Breast epithelium (tissue), 3 donors: ENCODE measurements at regions not wholly inside any gene's neighbourhood (a gene's known extent, or its start where the extent isn't known, plus 50 kb on each side); places are given as distances from the start of the nearest gene placed in this dataset.

Source experiments
- POLR2A ChIP-seq: fragments of 450-650 bp; IDR thresholded peaks from one replicate; pipeline ENCODE4 v1.6.1; 2016; ENCODE audit warnings: antibody characterized with exemption, mild to moderate bottlenecking, moderate library complexity
- POLR2AphosphoS5 ChIP-seq, 3 donors: sonication (generic); formaldehyde crosslinking; IDR thresholded peaks; one replicate each; pipeline ENCODE4 v1.6.1; 2017; ENCODE audit warnings: antibody characterized with exemption in 3 of 3
- TF ChIP-seq, protein P1 (sequence below), 3 donors: fragments of 450-650 bp; IDR thresholded peaks; one replicate each; pipeline ENCODE4 v1.5.1; 2016 to 2017; ENCODE audit warnings: antibody characterized with exemption in 3 of 3, mild to moderate bottlenecking in 3 of 3, moderate library complexity in 3 of 3

- TF ChIP-seq, protein P1, sequence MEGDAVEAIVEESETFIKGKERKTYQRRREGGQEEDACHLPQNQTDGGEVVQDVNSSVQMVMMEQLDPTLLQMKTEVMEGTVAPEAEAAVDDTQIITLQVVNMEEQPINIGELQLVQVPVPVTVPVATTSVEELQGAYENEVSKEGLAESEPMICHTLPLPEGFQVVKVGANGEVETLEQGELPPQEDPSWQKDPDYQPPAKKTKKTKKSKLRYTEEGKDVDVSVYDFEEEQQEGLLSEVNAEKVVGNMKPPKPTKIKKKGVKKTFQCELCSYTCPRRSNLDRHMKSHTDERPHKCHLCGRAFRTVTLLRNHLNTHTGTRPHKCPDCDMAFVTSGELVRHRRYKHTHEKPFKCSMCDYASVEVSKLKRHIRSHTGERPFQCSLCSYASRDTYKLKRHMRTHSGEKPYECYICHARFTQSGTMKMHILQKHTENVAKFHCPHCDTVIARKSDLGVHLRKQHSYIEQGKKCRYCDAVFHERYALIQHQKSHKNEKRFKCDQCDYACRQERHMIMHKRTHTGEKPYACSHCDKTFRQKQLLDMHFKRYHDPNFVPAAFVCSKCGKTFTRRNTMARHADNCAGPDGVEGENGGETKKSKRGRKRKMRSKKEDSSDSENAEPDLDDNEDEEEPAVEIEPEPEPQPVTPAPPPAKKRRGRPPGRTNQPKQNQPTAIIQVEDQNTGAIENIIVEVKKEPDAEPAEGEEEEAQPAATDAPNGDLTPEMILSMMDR (IDR thresholded peaks at IDR 0.05) = no peak
- TF ChIP-seq POLR2AphosphoS5 (IDR thresholded peaks at IDR 0.05) (no peak), POLR2A (no peak)
These were observed 159.2 kb downstream of the DICER1 start for GRCh38 chr14:94998110-94998509.
